Frontal cortex (tissue), 3 donors: ENCODE measurements at regions not wholly inside any gene's neighbourhood (a gene's known extent, or its start where the extent isn't known, plus 50 kb on each side); places are given as distances from the start of the nearest gene placed in this dataset.
A peak's percentile ranks its signal among the peaks of the same experiment; 100 is the strongest.
"Not testable (repeated sequence)": the region's sequence is repeated elsewhere in the genome, so short reads cannot be mapped to it uniquely, and the experiment has no call there.

Source experiments
- DNase-seq, 2 donors: peaks; one replicate each; pipeline ENCODE4 v3.0.0; 2012; ENCODE audit warnings: low spot score in 2 of 2
- FAIRE-seq: peaks from 2 replicates; lab custom pipeline; 2012; peaks lifted over from hg19 to GRCh38; lab: Jason Lieb, UNC
- donor health status: control.
- donor health status: control.
- donor health status: control.

GRCh38 chr12:29921307-29921706, 137.6 kb upstream of the TMTC1 start:
- no peak for FAIRE-seq
- no peak for DNase-seq

GRCh38 chr12:29908157-29908556, 124.4 kb upstream of the TMTC1 start:
- FAIRE-seq (no peak), DNase-seq (no peak)

GRCh38 chr12:29907461-29907860, 123.7 kb upstream of the TMTC1 start:
- DNase-seq: no peak
- no peak for FAIRE-seq

- FAIRE-seq: no peak
- DNase-seq: no peak
Measured at GRCh38 chr12:29902043-29902442, 118.3 kb upstream of the TMTC1 start.

GRCh38 chr12:29901585-29901984, 117.8 kb upstream of the TMTC1 start:
- no peak for FAIRE-seq
- no peak for DNase-seq

- DNase-seq (no peak), FAIRE-seq (no peak)
Measured at GRCh38 chr12:29899212-29899931, 115.6 kb upstream of the TMTC1 start.

GRCh38 chr12:29895966-29896365, 112.2 kb upstream of the TMTC1 start:
- DNase-seq: no peak

GRCh38 chr12:29893002-29893401, 109.3 kb upstream of the TMTC1 start:
- DNase-seq (no peak), FAIRE-seq (no peak)

More at GRCh38 chr12:29895966-29896365, 112.2 kb upstream of the TMTC1 start:
- FAIRE-seq: no peak

GRCh38 chr12:29891792-29892191, 108.0 kb upstream of the TMTC1 start:
- DNase-seq (no peak), FAIRE-seq (no peak)

GRCh38 chr12:29889737-29890136, 106.0 kb upstream of the TMTC1 start:
- FAIRE-seq (no peak), DNase-seq (peak in 1 of 2 donors; percentile 13)

- DNase-seq (no peak), FAIRE-seq (no peak)
Measured at GRCh38 chr12:29888777-29889176, 105.0 kb upstream of the TMTC1 start.

GRCh38 chr12:29884957-29885356, 101.2 kb upstream of the TMTC1 start:
- not testable (repeated sequence) for FAIRE-seq, DNase-seq

- DNase-seq: no peak
- FAIRE-seq: no peak
Measured at GRCh38 chr12:29883941-29884554, 100.3 kb upstream of the TMTC1 start.

- no peak for DNase-seq
Measured at GRCh38 chr12:29883525-29883924, 99.8 kb upstream of the TMTC1 start.

GRCh38 chr12:29882846-29883245, 99.1 kb upstream of the TMTC1 start:
- DNase-seq (no peak), FAIRE-seq (no peak)

More at GRCh38 chr12:29883525-29883924, 99.8 kb upstream of the TMTC1 start:
- FAIRE-seq: no peak

- DNase-seq (no peak), FAIRE-seq (no peak)
Measured at GRCh38 chr12:29880987-29881386, 97.2 kb upstream of the TMTC1 start.

GRCh38 chr12:29879606-29880308, 96.0 kb upstream of the TMTC1 start:
- FAIRE-seq: no peak

GRCh38 chr12:29869946-29870345, 86.2 kb upstream of the TMTC1 start:
- FAIRE-seq: no peak
- DNase-seq: no peak

More at GRCh38 chr12:29879606-29880308, 96.0 kb upstream of the TMTC1 start:
- DNase-seq: no peak

- no peak for FAIRE-seq
Measured at GRCh38 chr12:29867823-29868222, 84.1 kb upstream of the TMTC1 start.

GRCh38 chr12:29863665-29864064, 79.9 kb upstream of the TMTC1 start:
- no peak for FAIRE-seq

More at GRCh38 chr12:29867823-29868222, 84.1 kb upstream of the TMTC1 start:
- DNase-seq: no peak

GRCh38 chr12:29858270-29858786, 74.6 kb upstream of the TMTC1 start:
- DNase-seq (no peak), FAIRE-seq (no peak)

More at GRCh38 chr12:29863665-29864064, 79.9 kb upstream of the TMTC1 start:
- no peak for DNase-seq
